Stimulated activated naive CD4-positive, alpha-beta T cell (primary cell): ENCODE measurements at regions not wholly inside any gene's neighbourhood (a gene's known extent, or its start where the extent isn't known, plus 50 kb on each side); places are given as distances from the start of the nearest gene placed in this dataset.

ENCODE experiments used
- DNase-seq, 6 experiments: peaks; one replicate each; lab custom pipeline; 2025; lab: John Stamatoyannopoulos, UW

DNA sequence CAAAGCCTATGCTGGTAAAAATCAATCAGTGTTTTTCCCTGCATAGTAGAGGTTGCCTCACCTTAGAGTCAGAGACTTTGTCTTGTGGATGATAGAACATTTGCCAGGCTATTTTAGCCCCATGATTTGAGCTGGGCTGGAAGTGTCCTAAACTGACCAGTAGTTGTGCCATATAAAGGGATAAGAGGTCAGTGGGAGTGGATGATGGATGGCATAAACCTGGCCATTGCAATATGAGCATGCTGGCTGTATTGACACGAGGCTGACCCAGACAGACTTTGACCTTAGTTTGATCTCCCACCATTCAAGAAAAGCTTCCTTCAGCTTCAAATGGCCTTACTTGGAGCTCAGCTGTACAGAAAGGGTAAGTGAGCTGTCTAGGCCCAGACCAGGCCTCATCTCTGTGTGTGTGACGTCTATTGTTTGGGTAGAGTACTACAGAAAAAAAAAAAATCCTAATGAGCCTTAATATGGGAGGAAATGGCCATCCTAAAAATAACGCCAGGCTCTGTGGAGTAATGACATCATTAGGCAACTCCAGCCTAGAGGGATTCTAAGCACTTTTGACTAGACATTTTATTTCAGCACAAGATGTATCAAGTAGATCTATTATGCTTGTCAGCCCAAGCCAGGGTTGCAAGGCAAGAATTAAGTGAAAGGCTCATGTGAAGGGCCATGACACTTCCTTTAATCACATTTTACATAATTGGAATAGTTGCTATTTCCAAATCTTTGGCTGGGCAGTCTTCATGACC is 51.3 kb upstream of the CADM1 start:
- no peak for DNase-seq
